Mesenchymal stem cell (in vitro differentiated cells and primary cell): ENCODE measurements at regions not wholly inside any gene's neighbourhood (a gene's known extent, or its start where the extent isn't known, plus 50 kb on each side); places are given as distances from the start of the nearest gene placed in this dataset.

ENCODE experiments used
- DNase-seq: peaks from one replicate; pipeline ENCODE4 v3.0.0-alpha.2; 2013
- H2AFZ ChIP-seq: one replicate; pipeline ENCODE4 v1.6.1; 2013; ENCODE audit warnings: low read depth, mild to moderate bottlenecking, control low read depth, inconsistent platforms, low read length, moderate library complexity
- H2AK5ac ChIP-seq: 2 replicates; pipeline ENCODE4 v1.6.1; 2013; ENCODE audit warnings: low read length, moderate library complexity, mild to moderate bottlenecking, inconsistent platforms; ENCODE audit not compliant: severe bottlenecking
- H2BK120ac ChIP-seq: one replicate; pipeline ENCODE4 v1.6.1; 2013; ENCODE audit warnings: low read depth, mild to moderate bottlenecking, inconsistent platforms, low read length, moderate library complexity
- H2BK12ac ChIP-seq, 2 experiments: one replicate each; pipeline ENCODE4 v1.6.1; 2013; ENCODE audit warnings: inconsistent platforms in 2 of 2, low read length in 2 of 2, mild to moderate bottlenecking in 2 of 2, moderate library complexity in 2 of 2, control low read depth in 1 of 2
- H2BK15ac ChIP-seq: one replicate; pipeline ENCODE4 v1.6.1; 2013; ENCODE audit warnings: mild to moderate bottlenecking, low read depth, inconsistent platforms; ENCODE audit not compliant: poor library complexity, severe bottlenecking
- H2BK5ac ChIP-seq: 2 replicates; pipeline ENCODE4 v1.6.1; 2013; ENCODE audit warnings: low read depth, mild to moderate bottlenecking, low read length, control low read depth, inconsistent platforms; ENCODE audit not compliant: poor library complexity, severe bottlenecking
- H3K14ac ChIP-seq, 2 experiments: one replicate each; pipeline ENCODE4 v1.6.1; 2013; ENCODE audit warnings: inconsistent platforms in 2 of 2, low read length in 2 of 2, control low read depth in 1 of 2, mild to moderate bottlenecking in 1 of 2, moderate library complexity in 1 of 2
- H3K18ac ChIP-seq, 2 experiments: one replicate each; pipeline ENCODE4 v1.6.1; 2013; ENCODE audit warnings: inconsistent platforms in 2 of 2, low read length in 2 of 2, control low read depth in 1 of 2, low read depth in 1 of 2, mild to moderate bottlenecking in 1 of 2
- H3K23ac ChIP-seq, 2 experiments: one replicate each; pipeline ENCODE4 v1.6.1; 2013; ENCODE audit warnings: inconsistent platforms in 2 of 2, low read length in 2 of 2, mild to moderate bottlenecking in 2 of 2, moderate library complexity in 2 of 2, control low read depth in 1 of 2
- H3K27ac ChIP-seq: 2 replicates; pipeline ENCODE4 v1.5.1; 2013; ENCODE audit warnings: mild to moderate bottlenecking, moderate library complexity, low read length, control low read depth, inconsistent platforms; ENCODE audit not compliant: poor library complexity, severe bottlenecking
- H3K27me3 ChIP-seq, 2 experiments: 2 replicates each; pipeline versions ENCODE4 v1.6.1 to v1.7.0; 2013; ENCODE audit warnings: low read length in 2 of 2, mild to moderate bottlenecking in 2 of 2, moderate library complexity in 2 of 2, control low read depth in 1 of 2, inconsistent platforms in 1 of 2; ENCODE audit not compliant: control insufficient read depth in 1 of 2, insufficient read depth in 1 of 2
- H3K36me3 ChIP-seq, 2 experiments: 2 replicates each; pipeline versions ENCODE4 v1.6.1 to v1.7.0; 2013; ENCODE audit warnings: low read length in 2 of 2, control low read depth in 1 of 2, inconsistent platforms in 1 of 2, low read depth in 1 of 2, mild to moderate bottlenecking in 1 of 2; ENCODE audit not compliant: insufficient read depth in 2 of 2, control insufficient read depth in 1 of 2
- H3K4ac ChIP-seq, 2 experiments: one replicate each; pipeline ENCODE4 v1.6.1; 2013; ENCODE audit warnings: inconsistent platforms in 2 of 2, low read length in 2 of 2, mild to moderate bottlenecking in 2 of 2, moderate library complexity in 2 of 2, control low read depth in 1 of 2, low read depth in 1 of 2
- H3K4me1 ChIP-seq: 2 replicates; pipeline ENCODE4 v1.6.1; 2013; ENCODE audit warnings: low read depth, low read length, control low read depth; ENCODE audit not compliant: control insufficient read depth, insufficient read depth
- H3K4me2 ChIP-seq: 2 replicates; pipeline ENCODE4 v1.6.1; 2013; ENCODE audit warnings: low read length, mild to moderate bottlenecking, inconsistent platforms; ENCODE audit not compliant: poor library complexity, severe bottlenecking
- H3K4me3 ChIP-seq, 2 experiments: 2 replicates each; pipeline versions ENCODE4 v1.5.1 to v1.7.0; 2013; ENCODE audit warnings: low read length in 2 of 2, mild to moderate bottlenecking in 2 of 2, control low read depth in 1 of 2, low read depth in 1 of 2; ENCODE audit not compliant: insufficient read depth in 1 of 2
- H3K79me1 ChIP-seq: replicated peaks from 2 replicates; pipeline ENCODE4 v1.6.1; 2013; ENCODE audit warnings: mild to moderate bottlenecking, control low read depth, low read length, inconsistent platforms; ENCODE audit not compliant: poor library complexity, severe bottlenecking
- H3K9ac ChIP-seq: 2 replicates; pipeline ENCODE4 v1.7.0; 2013; ENCODE audit warnings: mild to moderate bottlenecking, low read length, moderate library complexity
- H3K9me3 ChIP-seq: 2 replicates; pipeline ENCODE4 v1.7.0; 2013; ENCODE audit warnings: mild to moderate bottlenecking, low read length; ENCODE audit not compliant: control insufficient read depth
- H4K8ac ChIP-seq: one replicate; pipeline ENCODE4 v1.6.1; 2013; ENCODE audit warnings: inconsistent platforms, mild to moderate bottlenecking, low read length, moderate library complexity
- H4K91ac ChIP-seq: one replicate; pipeline ENCODE4 v1.6.1; 2013; ENCODE audit warnings: mild to moderate bottlenecking, low read length, inconsistent platforms
- WGBS: methylation state at CpG from one replicate; pipeline ENCODE4 v1.1.7; 2013; ENCODE audit warnings: mixed read lengths; 5-methylcytosine and 5-hydroxymethylcytosine counted together

- Histone ChIP-seq H3K4ac (no peak overlapping the region), H2BK15ac (no peak overlapping the region), H2AK5ac (no peak overlapping the region), H2BK120ac (no peak overlapping the region), H3K79me1 (no peaks in the 10 kb centered on the region), H3K27me3 (peaks cover 0 to 15% of the 10 kb centered on the region in 2 experiments), H2BK12ac (no peak overlapping the region), H4K91ac (no peak overlapping the region), H3K4me1 (no peaks in the 10 kb centered on the region), H3K9me3 (no peaks in the 10 kb centered on the region), H2BK5ac (no peak overlapping the region), H3K4me2 (no peak overlapping the region), H3K4me3 (no peak overlapping the region), H3K14ac (no peak overlapping the region), H3K23ac (no peak overlapping the region), H3K9ac (no peak overlapping the region), H3K27ac (no peak overlapping the region), H3K18ac (no peak overlapping the region), H2AFZ (no peak overlapping the region), H4K8ac (no peak overlapping the region), H3K36me3 (no peaks in the 10 kb centered on the region)
- DNase-seq, result no peak
- 100% methylated on average over 2 of the region's 2 CpGs for WGBS
Measured at GRCh38 chr12:115722181-115722580, 555.3 kb downstream of the MED13L start.

DNA sequence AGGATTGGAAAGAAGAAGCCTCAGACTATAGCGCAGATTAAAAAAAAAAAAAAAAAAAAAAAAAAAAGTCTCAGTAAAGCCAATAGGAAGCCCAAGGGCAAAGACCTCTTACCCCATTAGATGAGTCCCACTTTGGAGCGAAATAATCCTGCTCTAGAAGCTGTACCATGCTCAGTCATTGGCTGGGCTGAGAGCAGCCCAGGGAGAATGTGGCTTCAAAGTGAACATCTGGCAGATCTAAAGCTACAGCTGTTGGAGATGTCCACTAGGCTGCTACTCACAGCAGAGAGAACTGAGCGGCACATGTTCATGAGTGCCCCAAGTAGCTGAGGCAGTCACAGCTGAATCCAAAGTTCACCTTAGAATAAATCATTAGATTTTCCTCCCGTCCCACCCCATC lies 560.9 kb downstream of the MED13L start:
- no peak for DNase-seq
- no peak overlapping the region for H3K14ac ChIP-seq

GRCh38 chr12:115712676-115713075 lies 564.8 kb downstream of the MED13L start:
- no peak overlapping the region for H3K18ac ChIP-seq

More for the DNA sequence above, 560.9 kb downstream of the MED13L start:
- H2BK15ac ChIP-seq, result no peak overlapping the region
- no peaks in the 10 kb centered on the region for H3K9me3 ChIP-seq
- no peak overlapping the region for H3K4ac ChIP-seq
- WGBS, result 61% methylated on average over 3 of the region's 4 CpGs
- no peak overlapping the region for H2AFZ ChIP-seq
- H4K91ac ChIP-seq, result no peak overlapping the region
- H3K4me3 ChIP-seq, result no peak overlapping the region
- no peak overlapping the region for H3K27ac ChIP-seq
- no peak overlapping the region for H2BK12ac ChIP-seq
- no peak overlapping the region for H3K9ac ChIP-seq
- H3K18ac ChIP-seq, result no peak overlapping the region
- no peaks in the 10 kb centered on the region for H3K79me1 ChIP-seq
- H3K23ac ChIP-seq, result no peak overlapping the region
- H3K4me1 ChIP-seq, result no peaks in the 10 kb centered on the region
- H2AK5ac ChIP-seq, result no peak overlapping the region
- no peak overlapping the region for H2BK120ac ChIP-seq
- H3K36me3 ChIP-seq, result no peaks in the 10 kb centered on the region
- no peak overlapping the region for H4K8ac ChIP-seq
- H3K27me3 ChIP-seq, result no peaks in the 10 kb centered on the region
- no peak overlapping the region for H2BK5ac ChIP-seq
- H3K4me2 ChIP-seq, result no peak overlapping the region

DNA sequence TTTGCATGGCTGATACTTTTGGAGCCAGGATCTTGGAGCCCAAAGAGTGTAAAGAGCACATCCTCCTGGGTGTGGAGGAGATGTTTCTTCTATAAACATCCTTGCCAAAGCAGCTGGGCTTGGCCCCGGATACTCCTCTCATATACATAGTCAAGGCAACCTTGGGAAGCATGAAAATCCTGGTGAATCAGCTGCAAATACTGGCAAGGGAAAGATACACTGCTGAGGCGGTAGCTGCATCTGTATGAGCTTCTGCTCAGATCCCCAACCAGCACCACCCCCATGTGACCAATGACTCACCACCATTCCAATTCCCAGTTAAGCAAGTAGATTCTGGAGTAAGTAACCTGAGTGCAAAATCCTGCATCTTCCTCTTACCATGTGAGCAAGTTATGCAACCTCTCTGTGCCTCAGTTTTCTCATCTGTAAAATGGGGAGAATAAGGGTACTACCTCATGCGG lies 567.4 kb downstream of the MED13L start:
- Histone ChIP-seq H3K18ac (no peak overlapping the region), H3K9ac (peak overlapping the region; percentile 69), H3K27ac (no peak overlapping the region), H2BK15ac (no peak overlapping the region), H2BK12ac (no peak overlapping the region), H3K23ac (no peak overlapping the region), H3K14ac (no peak overlapping the region), H3K36me3 (no peaks in the 10 kb centered on the region), H3K4me1 (no peaks in the 10 kb centered on the region), H4K8ac (no peak overlapping the region), H3K79me1 (no peaks in the 10 kb centered on the region), H2AFZ (no peak overlapping the region), H3K4me2 (no peak overlapping the region), H2AK5ac (no peak overlapping the region), H2BK5ac (no peak overlapping the region), H2BK120ac (no peak overlapping the region), H3K4me3 (no peak overlapping the region), H3K27me3 (no peaks in the 10 kb centered on the region), H3K4ac (no peak overlapping the region), H3K9me3 (peaks cover 11% of the 10 kb centered on the region), H4K91ac (no peak overlapping the region)
- 51% methylated on average over 2 of the region's 3 CpGs for WGBS
- DNase-seq, result peak; percentile 56

More at GRCh38 chr12:115712676-115713075, 564.8 kb downstream of the MED13L start:
- Histone ChIP-seq H4K91ac (no peak overlapping the region), H2BK12ac (no peak overlapping the region), H3K14ac (no peak overlapping the region), H3K4me2 (no peak overlapping the region), H3K9ac (no peak overlapping the region), H3K4me1 (no peaks in the 10 kb centered on the region), H2AFZ (no peak overlapping the region), H3K9me3 (peaks cover 6% of the 10 kb centered on the region), H3K27me3 (no peaks in the 10 kb centered on the region), H2BK5ac (no peak overlapping the region), H2AK5ac (no peak overlapping the region), H2BK120ac (no peak overlapping the region), H4K8ac (no peak overlapping the region), H3K36me3 (no peaks in the 10 kb centered on the region), H3K23ac (no peak overlapping the region), H2BK15ac (no peak overlapping the region), H3K4ac (no peak overlapping the region), H3K4me3 (no peak overlapping the region), H3K27ac (no peak overlapping the region), H3K79me1 (no peaks in the 10 kb centered on the region)
- DNase-seq, result no peak
- 86% methylated on average over 1 of the region's 3 CpGs for WGBS
